GM12878 (cell line): ENCODE measurements at regions not wholly inside any gene's neighbourhood (a gene's known extent, or its start where the extent isn't known, plus 50 kb on each side); places are given as distances from the start of the nearest gene placed in this dataset.
"Not testable (repeated sequence)": the region's sequence is repeated elsewhere in the genome, so short reads cannot be mapped to it uniquely, and the experiment has no call there.

ENCODE experiments used
- ATAC-seq: fragments of 200-7000 bp; cut with Tn5 transposase; 3 replicates; pipeline ENCODE4 v1.9.1; 2020; ENCODE audit warnings: mild to moderate bottlenecking, moderate library complexity
- BruUV-seq: library from RNA; stranded (reverse); fragments of 400-500 nt; replicated peaks from 2 replicates; lab custom pipeline; 2021; lab: Mats Ljungman, UMichigan
- CTCF ChIA-PET: fragments of 300-600 bp; sonication (Branson Sonifier 250); formaldehyde crosslinking; extraction: SDS; loops from one replicate; lab custom pipeline; 2021; ENCODE audit warnings: inconsistent platforms; lab: Yijun Ruan, JAX
- POLR2A ChIA-PET: fragments of 350-600 bp; formaldehyde crosslinking; extraction: SDS; loops from one replicate; lab custom pipeline; 2021; ENCODE audit warnings: inconsistent platforms; lab: Charles Lee
- RAD21 ChIA-PET: fragments of 300-600 bp; sonication (Branson Sonifier 250); formaldehyde crosslinking; loops from one replicate; lab custom pipeline; 2023; ENCODE audit warnings: antibody characterized with exemption; ENCODE audit not compliant: unreplicated experiment; lab: Charles Lee
- SMC1A ChIA-PET: fragments of 300-600 bp; sonication (Branson Sonifier 250); formaldehyde crosslinking; loops from one replicate; lab custom pipeline; 2023; ENCODE audit not compliant: unreplicated experiment, uncharacterized antibody; lab: Charles Lee
- DNase-seq: peaks from one replicate; pipeline ENCODE4 v3.0.0-alpha.2; 2011; ENCODE audit warnings: low read depth, low spot score
- FAIRE-seq: peaks from 3 replicates; lab custom pipeline; 2011; peaks lifted over from hg19 to GRCh38; lab: Jason Lieb, UNC
- H2AFZ ChIP-seq: 2 replicates; pipeline ENCODE4 v1.6.0; 2011; ENCODE audit warnings: low read depth, low read length, control low read depth; ENCODE audit not compliant: control insufficient read depth
- H3K27ac ChIP-seq: 2 replicates; pipeline ENCODE4 v1.5.1; 2011; ENCODE audit warnings: control low read depth; ENCODE audit not compliant: control insufficient read depth, insufficient read depth
- H3K27me3 ChIP-seq, 2 experiments: replicated peaks in 1 of 2; 2 replicates each; pipeline versions ENCODE4 v1.6.0 to v1.6.1; 2011; ENCODE audit warnings: low read length in 1 of 2; ENCODE audit not compliant: control insufficient read depth in 2 of 2, insufficient read depth in 2 of 2
- H3K36me3 ChIP-seq, 2 experiments: 2 replicates each; pipeline ENCODE4 v1.5.1; 2011; ENCODE audit warnings: low read length in 1 of 2; ENCODE audit not compliant: control insufficient read depth in 2 of 2, insufficient read depth in 2 of 2
- H3K4me1 ChIP-seq: 2 replicates; pipeline ENCODE4 v1.6.1; 2011; ENCODE audit warnings: mild to moderate bottlenecking, low read length, moderate library complexity, mixed read lengths; ENCODE audit not compliant: control insufficient read depth, insufficient read depth
- H3K4me2 ChIP-seq: 2 replicates; pipeline ENCODE4 v1.6.0; 2011; ENCODE audit warnings: control low read depth; ENCODE audit not compliant: control insufficient read depth, insufficient read depth
- H3K4me3 ChIP-seq: fragments of 200-600 bp; sonication (generic); 2 replicates; pipeline ENCODE4 v1.5.1; 2016
- H3K79me2 ChIP-seq: 2 replicates; pipeline ENCODE4 v1.6.0; 2011; ENCODE audit warnings: low read length; ENCODE audit not compliant: control insufficient read depth, insufficient read depth
- H3K9ac ChIP-seq: 2 replicates; pipeline ENCODE4 v1.8.0; 2011; ENCODE audit warnings: low read length, control low read depth, mixed read lengths; ENCODE audit not compliant: control insufficient read depth, insufficient read depth
- H3K9me3 ChIP-seq: replicated peaks from 3 replicates; pipeline ENCODE4 v1.5.1; 2011; ENCODE audit warnings: mild to moderate bottlenecking, low read length; ENCODE audit not compliant: control insufficient read depth, insufficient read depth
- H4K20me1 ChIP-seq: 2 replicates; pipeline ENCODE4 v1.6.0; 2011; ENCODE audit not compliant: control insufficient read depth, insufficient read depth
- WGBS: methylation state at CpG from one replicate; pipeline ENCODE4 v1.1.6; 2016; ENCODE audit warnings: low lambda C conversion rate; ENCODE audit not compliant: insufficient replicate concordance, insufficient coverage; ENCODE audit errors: missing lambda C conversion rate; 5-methylcytosine and 5-hydroxymethylcytosine counted together
- in situ Hi-C: fragments of 300-500 bp; cut with MboI; formaldehyde crosslinking; loops from 9 replicates; pipeline ENCODE4 v1.14.3; 2018; ENCODE audit warnings: mixed read lengths
- intact Hi-C: fragments of 100-400 bp; cut with micrococcal nuclease; formaldehyde crosslinking; loops from one replicate; pipeline ENCODE4 v1.14.2; 2022; ENCODE audit not compliant: unreplicated experiment

GRCh38 chr2:87184260-87184659 lies 162.6 kb upstream of the PLGLB1 start:
- H3K9me3 ChIP-seq, ATAC-seq: not testable (repeated sequence)

GRCh38 chr2:87189214-87189613 lies 167.6 kb upstream of the PLGLB1 start:
- H3K36me3 ChIP-seq, H4K20me1 ChIP-seq, CTCF ChIA-PET, POLR2A ChIA-PET, H3K9me3 ChIP-seq, H3K4me1 ChIP-seq, H2AFZ ChIP-seq, H3K79me2 ChIP-seq, intact Hi-C loops, H3K4me2 ChIP-seq, in situ Hi-C loops, DNase-seq, FAIRE-seq, H3K27me3 ChIP-seq, H3K27ac ChIP-seq, ATAC-seq, H3K9ac ChIP-seq, H3K4me3 ChIP-seq, BruUV-seq, RAD21 ChIA-PET, SMC1A ChIA-PET: not testable (repeated sequence)
- WGBS, result no CpG with 5 or more reads among the region's 3 CpGs

More at GRCh38 chr2:87184260-87184659, 162.6 kb upstream of the PLGLB1 start:
- 60% methylated on average over 2 of the region's 3 CpGs for WGBS
- H3K4me1 ChIP-seq, H3K4me3 ChIP-seq, H3K27me3 ChIP-seq, BruUV-seq, POLR2A ChIA-PET, intact Hi-C loops, H3K36me3 ChIP-seq, in situ Hi-C loops, H3K79me2 ChIP-seq, SMC1A ChIA-PET, H4K20me1 ChIP-seq, FAIRE-seq, H3K27ac ChIP-seq, RAD21 ChIA-PET, H3K4me2 ChIP-seq, CTCF ChIA-PET, H2AFZ ChIP-seq, DNase-seq, H3K9ac ChIP-seq: not testable (repeated sequence)

GRCh38 chr2:87193336-87193735 lies 171.7 kb upstream of the PLGLB1 start:
- in situ Hi-C loops, H3K4me2 ChIP-seq, BruUV-seq, H3K79me2 ChIP-seq, H3K4me3 ChIP-seq, DNase-seq, H3K9ac ChIP-seq, H2AFZ ChIP-seq, H3K36me3 ChIP-seq, H3K9me3 ChIP-seq, intact Hi-C loops, POLR2A ChIA-PET, RAD21 ChIA-PET, H4K20me1 ChIP-seq, CTCF ChIA-PET, H3K27ac ChIP-seq, SMC1A ChIA-PET, H3K4me1 ChIP-seq, H3K27me3 ChIP-seq: not testable (repeated sequence)
- WGBS, result 0% methylated on average over 1 of the region's 7 CpGs
- peak; percentile 97 for ATAC-seq
- FAIRE-seq, result peak; percentile 90

GRCh38 chr2:87194254-87194999 lies 172.8 kb upstream of the PLGLB1 start:
- H3K4me3 ChIP-seq, POLR2A ChIA-PET, ATAC-seq, in situ Hi-C loops, BruUV-seq, DNase-seq, H3K9ac ChIP-seq, CTCF ChIA-PET, H3K79me2 ChIP-seq, SMC1A ChIA-PET, H3K4me1 ChIP-seq, RAD21 ChIA-PET, H3K27me3 ChIP-seq, H3K27ac ChIP-seq, FAIRE-seq, H2AFZ ChIP-seq, H3K4me2 ChIP-seq, H3K36me3 ChIP-seq, H4K20me1 ChIP-seq, intact Hi-C loops, H3K9me3 ChIP-seq: not testable (repeated sequence)
- 0% methylated on average over 1 of the region's 2 CpGs for WGBS
